ENCODE measurements at regions not wholly inside any gene's neighbourhood (a gene's known extent, or its start where the extent isn't known, plus 50 kb on each side); places are given as distances from the start of the nearest gene placed in this dataset.

DNA sequence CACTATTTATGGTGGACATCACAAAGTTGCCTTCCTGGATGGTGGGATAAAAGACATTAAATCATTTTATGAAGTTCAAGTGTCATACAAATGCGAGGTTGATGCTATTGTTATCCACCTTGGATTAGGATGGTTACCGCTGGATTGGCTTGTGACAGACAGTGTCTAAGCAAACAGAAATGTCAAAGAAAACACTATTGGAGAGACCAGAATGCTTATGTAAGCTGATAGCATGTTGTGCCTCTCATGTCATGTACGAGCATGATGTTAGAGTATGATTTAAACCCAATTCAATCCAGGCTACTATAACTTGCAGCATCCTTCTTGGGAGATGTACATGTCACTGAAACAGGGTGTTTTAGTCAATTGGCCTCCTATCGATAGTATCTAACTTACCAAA is 178.8 kb upstream of the C9orf72 start:
- TF ChIP-seq, protein P1, sequence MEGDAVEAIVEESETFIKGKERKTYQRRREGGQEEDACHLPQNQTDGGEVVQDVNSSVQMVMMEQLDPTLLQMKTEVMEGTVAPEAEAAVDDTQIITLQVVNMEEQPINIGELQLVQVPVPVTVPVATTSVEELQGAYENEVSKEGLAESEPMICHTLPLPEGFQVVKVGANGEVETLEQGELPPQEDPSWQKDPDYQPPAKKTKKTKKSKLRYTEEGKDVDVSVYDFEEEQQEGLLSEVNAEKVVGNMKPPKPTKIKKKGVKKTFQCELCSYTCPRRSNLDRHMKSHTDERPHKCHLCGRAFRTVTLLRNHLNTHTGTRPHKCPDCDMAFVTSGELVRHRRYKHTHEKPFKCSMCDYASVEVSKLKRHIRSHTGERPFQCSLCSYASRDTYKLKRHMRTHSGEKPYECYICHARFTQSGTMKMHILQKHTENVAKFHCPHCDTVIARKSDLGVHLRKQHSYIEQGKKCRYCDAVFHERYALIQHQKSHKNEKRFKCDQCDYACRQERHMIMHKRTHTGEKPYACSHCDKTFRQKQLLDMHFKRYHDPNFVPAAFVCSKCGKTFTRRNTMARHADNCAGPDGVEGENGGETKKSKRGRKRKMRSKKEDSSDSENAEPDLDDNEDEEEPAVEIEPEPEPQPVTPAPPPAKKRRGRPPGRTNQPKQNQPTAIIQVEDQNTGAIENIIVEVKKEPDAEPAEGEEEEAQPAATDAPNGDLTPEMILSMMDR (IDR thresholded peaks at IDR 0.05) = no peak
- TF ChIP-seq POLR2A (IDR thresholded peaks at IDR 0.05) = no peak

Data from ovary (tissue), 3 donors.